HepG2 (cell line): ENCODE measurements at regions not wholly inside any gene's neighbourhood (a gene's known extent, or its start where the extent isn't known, plus 50 kb on each side); places are given as distances from the start of the nearest gene placed in this dataset.

Experiments used
- ATAC-seq: fragments of 200-7000 bp; cut with Tn5 transposase; 3 replicates; pipeline ENCODE4 v1.9.1; 2020; ENCODE audit warnings: mild to moderate bottlenecking, moderate library complexity
- BruUV-seq: library from RNA; stranded (reverse); fragments of 400-500 nt; replicated peaks from 2 replicates; lab custom pipeline; 2021; lab: Mats Ljungman, UMichigan
- CTCF ChIA-PET: fragments of 300-600 bp; formaldehyde crosslinking; extraction: SDS; loops from one replicate; lab custom pipeline; 2021; ENCODE audit warnings: low total read pairs, inconsistent platforms, low intra/inter-chr PET ratio; lab: Yijun Ruan, JAX
- POLR2A ChIA-PET: fragments of 350-600 bp; sonication (Branson Sonifier 250); formaldehyde crosslinking; loops from one replicate; lab custom pipeline; 2020; ENCODE audit warnings: antibody characterized with exemption, inconsistent platforms; lab: Yijun Ruan, JAX
- DNase-seq: peaks from one replicate; pipeline ENCODE4 v3.0.0-alpha.2; 2015; ENCODE audit warnings: low spot score
- FAIRE-seq: peaks from 3 replicates; lab custom pipeline; 2011; peaks lifted over from hg19 to GRCh38; lab: Jason Lieb, UNC
- H2AFZ ChIP-seq: one replicate; pipeline ENCODE4 v1.6.1; 2011; ENCODE audit warnings: low read length, inconsistent platforms
- H3K27ac ChIP-seq: fragments of 300-600 bp; 3 replicates; pipeline ENCODE4 v1.8.0; 2011; ENCODE audit warnings: mixed run types, mild to moderate bottlenecking, mixed read lengths, low read length, inconsistent platforms; ENCODE audit not compliant: insufficient read depth; ENCODE audit errors: extremely low read length
- H3K27me3 ChIP-seq, 2 experiments: fragments of 200-600 bp in 1 of 2; 2 replicates in 1 of 2; 3 replicates in 1 of 2; pipeline versions ENCODE4 v1.6.0 to v1.8.0; 2011; ENCODE audit warnings: low read length in 2 of 2, mild to moderate bottlenecking in 2 of 2, moderate library complexity in 2 of 2, inconsistent platforms in 1 of 2; ENCODE audit not compliant: insufficient read depth in 2 of 2, control insufficient read depth in 1 of 2
- H3K36me3 ChIP-seq, 2 experiments: fragments of 200-600 bp in 1 of 2; replicated peaks in 1 of 2; 2 replicates in 1 of 2; 3 replicates in 1 of 2; pipeline versions ENCODE4 v1.5.1 to v1.8.0; 2011; ENCODE audit warnings: low read length in 2 of 2, inconsistent platforms in 1 of 2; ENCODE audit not compliant: insufficient read depth in 2 of 2, control insufficient read depth in 1 of 2
- H3K4me1 ChIP-seq: 2 replicates; pipeline ENCODE4 v1.5.1; 2012; ENCODE audit warnings: low read length, inconsistent platforms; ENCODE audit not compliant: insufficient read depth
- H3K4me2 ChIP-seq: 2 replicates; pipeline ENCODE4 v1.6.0; 2011; ENCODE audit warnings: low read depth, low read length, inconsistent platforms
- H3K4me3 ChIP-seq, 3 experiments: fragments of 200-600 bp in 1 of 3; sonication (generic), shearing (Covaris generic) in 1 of 3; replicated peaks in 1 of 3; 2 replicates each; pipeline ENCODE4 v1.5.1; 2011 to 2016; ENCODE audit warnings: low read length in 3 of 3, inconsistent platforms in 2 of 3, low read depth in 2 of 3, mild to moderate bottlenecking in 2 of 3, control low read depth in 1 of 3, mixed read lengths in 1 of 3; ENCODE audit not compliant: insufficient read depth in 1 of 3
- H3K79me2 ChIP-seq: one replicate; pipeline ENCODE4 v1.6.1; 2011; ENCODE audit warnings: low read length, inconsistent platforms; ENCODE audit not compliant: insufficient read depth
- H3K9ac ChIP-seq: 2 replicates; pipeline ENCODE4 v1.6.0; 2011; ENCODE audit warnings: mild to moderate bottlenecking, low read depth, low read length, inconsistent platforms; ENCODE audit not compliant: insufficient read depth
- H3K9me3 ChIP-seq: 2 replicates; pipeline ENCODE4 v1.5.1; 2012; ENCODE audit warnings: mild to moderate bottlenecking, low read length
- H4K20me1 ChIP-seq: 2 replicates; pipeline ENCODE4 v1.6.0; 2011; ENCODE audit warnings: inconsistent platforms, mild to moderate bottlenecking, low read length, moderate library complexity; ENCODE audit not compliant: insufficient read depth
- FLYWCH1 ChIP-seq: sonication (generic); formaldehyde crosslinking; IDR thresholded peaks from 2 replicates; pipeline ENCODE4 v1.8.1; 2023; ENCODE audit warnings: mild to moderate bottlenecking, missing genetic modification reagents
- FUBP1 ChIP-seq: sonication (generic); formaldehyde crosslinking; IDR thresholded peaks from 2 replicates; pipeline ENCODE4 v1.5.1; 2020; ENCODE audit warnings: missing genetic modification reagents, mild to moderate bottlenecking, borderline replicate concordance
- GPBP1L1 ChIP-seq: sonication (generic); formaldehyde crosslinking; IDR thresholded peaks from 2 replicates; pipeline ENCODE4 v1.5.0; 2020; ENCODE audit warnings: mild to moderate bottlenecking, missing genetic modification reagents
- HNRNPH1 ChIP-seq: fragments of 200-400 bp; formaldehyde crosslinking; optimal IDR thresholded peaks from 2 replicates; pipeline ENCODE3; 2017; ENCODE audit warnings: mild to moderate bottlenecking, low read depth, low read length
- ISX ChIP-seq: sonication (generic); formaldehyde crosslinking; conservative IDR thresholded peaks from 2 replicates; pipeline ENCODE4 v1.5.0; 2020; ENCODE audit warnings: missing genetic modification reagents
- MLX ChIP-seq: IDR thresholded peaks from 2 replicates; pipeline ENCODE4 v1.6.1; 2016
- RNF2 ChIP-seq: fragments of 450-650 bp; conservative IDR thresholded peaks from 2 replicates; pipeline ENCODE4 v1.6.1; 2016; ENCODE audit warnings: low read depth
- YEATS4 ChIP-seq: sonication (generic); formaldehyde crosslinking; IDR thresholded peaks from 2 replicates; pipeline ENCODE4 v1.4.0; 2020; ENCODE audit warnings: missing genetic modification reagents, borderline replicate concordance
- ZKSCAN1 ChIP-seq: fragments of 150-350 bp; IDR thresholded peaks from 2 replicates; pipeline ENCODE4 v1.6.1; 2014; ENCODE audit warnings: low read length
- ZNF256 ChIP-seq: sonication (generic); formaldehyde crosslinking; conservative IDR thresholded peaks from 2 replicates; pipeline ENCODE4 v1.4.0; 2020; ENCODE audit warnings: missing genetic modification reagents
- ZNF296 ChIP-seq: sonication (generic); formaldehyde crosslinking; conservative IDR thresholded peaks from 2 replicates; pipeline ENCODE4 v1.5.0; 2020; ENCODE audit warnings: mild to moderate bottlenecking, missing genetic modification reagents
- ZNF317 ChIP-seq: sonication (generic); formaldehyde crosslinking; IDR thresholded peaks from 2 replicates; pipeline ENCODE4 v1.5.0; 2020; ENCODE audit warnings: mild to moderate bottlenecking, missing genetic modification reagents
- ZNF552 ChIP-seq: sonication (generic); formaldehyde crosslinking; IDR thresholded peaks from 2 replicates; pipeline ENCODE4 v1.9.0; 2022; ENCODE audit warnings: missing genetic modification reagents, mild to moderate bottlenecking, borderline replicate concordance
- ZNF577 ChIP-seq: sonication (generic); formaldehyde crosslinking; IDR thresholded peaks from 2 replicates; pipeline ENCODE4 v1.4.0; 2020; ENCODE audit warnings: mild to moderate bottlenecking, low read depth, missing genetic modification reagents, borderline replicate concordance
- WGBS: methylation state at CpG from one replicate; pipeline ENCODE4 v1.1.6; 2017; ENCODE audit warnings: low lambda C conversion rate; 5-methylcytosine and 5-hydroxymethylcytosine counted together
- in situ Hi-C: cut with HindIII; loops from 2 replicates; pipeline ENCODE4 v1.10.0; 2017; ENCODE audit warnings: low pct_unique_long_range_greater_than_20kb; ENCODE audit not compliant: extremely low pct_ligation_motif_present
- intact Hi-C: fragments of 100-400 bp; cut with micrococcal nuclease; formaldehyde crosslinking; loops from one replicate; pipeline ENCODE4 v1.10.0; 2022; ENCODE audit not compliant: unreplicated experiment

GRCh38 chr13:111625526-111626315 lies 305.3 kb downstream of the TEX29 start:
- no TSS peak for BruUV-seq
- CTCF ChIA-PET: no interaction called here
- TF ChIP-seq ISX (CRISPR knock-in tag) (no peak), FUBP1 (no peak), YEATS4 (CRISPR knock-in tag) (no peak), FLYWCH1 (no peak), ZNF577 (no peak), GPBP1L1 (no peak), ZKSCAN1 (no peak), HNRNPH1 (no peak), ZNF552 (CRISPR knock-in tag) (no peak), ZNF296 (CRISPR knock-in tag) (no peak), ZNF256 (CRISPR knock-in tag) (no peak), RNF2 (no peak), ZNF317 (CRISPR knock-in tag) (no peak), MLX (no peak)
- Histone ChIP-seq H3K9ac (no peak overlapping the region), H3K4me3 (no peak overlapping the region), H2AFZ (no peak overlapping the region), H3K79me2 (no peaks in the 10 kb centered on the region), H3K27me3 (peaks cover 5 to 42% of the 10 kb centered on the region in 2 experiments; a peak in 3 of 5 replicates), H3K9me3 (no peaks in the 10 kb centered on the region), H3K27ac (no peak overlapping the region), H4K20me1 (no peaks in the 10 kb centered on the region), H3K4me2 (no peak overlapping the region), H3K4me1 (no peaks in the 10 kb centered on the region), H3K36me3 (no peaks in the 10 kb centered on the region)
- in situ Hi-C loops: no loop called here
- WGBS: 10% methylated on average over 13 of the region's 13 CpGs
- DNase-seq (no peak), ATAC-seq (no peak), FAIRE-seq (no peak)
- intact Hi-C loops: no loop called here
- POLR2A ChIA-PET: no interaction called here
